RKO (cell line): ENCODE measurements at regions not wholly inside any gene's neighbourhood (a gene's known extent, or its start where the extent isn't known, plus 50 kb on each side); places are given as distances from the start of the nearest gene placed in this dataset.

Source experiments
- DNase-seq: peaks from one replicate; pipeline ENCODE4 v3.0.0-alpha.2; 2016; ENCODE audit warnings: low spot score

DNA sequence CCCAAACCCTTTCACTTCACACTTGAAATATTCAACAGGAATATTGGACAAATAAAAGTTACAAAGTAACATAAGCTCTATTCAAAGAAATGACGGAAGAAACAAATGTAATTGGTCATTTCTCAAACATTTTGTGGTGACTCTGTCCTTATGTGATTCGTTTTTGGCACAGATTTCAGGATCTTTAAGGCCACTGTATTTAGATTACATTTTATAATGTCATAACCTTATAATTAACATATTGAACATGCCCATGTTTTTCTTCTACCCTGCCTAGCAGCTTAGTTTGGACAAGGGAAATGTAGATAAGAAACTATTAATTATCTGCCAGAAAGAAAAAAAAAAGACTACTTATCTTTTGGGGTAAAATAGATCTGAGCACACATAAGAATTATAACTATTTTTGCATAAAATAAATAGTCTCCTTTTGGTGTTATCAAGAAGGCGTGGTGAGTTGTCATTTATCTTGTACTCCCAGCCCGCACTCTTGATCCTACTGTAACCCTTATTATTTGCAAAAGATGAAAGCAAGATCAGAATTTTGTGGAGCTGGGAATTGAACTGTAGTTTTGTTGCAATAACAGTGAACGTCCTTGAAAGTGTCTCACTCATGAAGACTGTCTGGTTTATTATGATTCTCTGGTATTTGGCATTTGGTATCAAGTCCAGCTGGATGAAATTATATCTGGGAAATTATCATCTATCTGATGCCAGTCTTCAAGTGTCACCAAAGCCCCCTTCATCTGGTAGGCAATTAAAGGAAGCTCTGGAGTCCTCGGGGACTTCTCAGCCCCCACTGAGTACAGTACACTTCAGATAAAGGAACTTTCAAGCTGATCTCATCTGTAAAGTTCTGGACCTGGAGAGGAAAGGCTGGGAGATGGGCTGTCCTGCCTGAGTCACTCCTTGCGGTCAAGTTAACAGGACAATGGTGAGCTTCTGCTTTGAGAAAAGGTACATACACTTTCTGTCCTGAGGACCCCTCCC lies 175.7 kb upstream of the INHBA start:
- DNase-seq: no peak

DNA sequence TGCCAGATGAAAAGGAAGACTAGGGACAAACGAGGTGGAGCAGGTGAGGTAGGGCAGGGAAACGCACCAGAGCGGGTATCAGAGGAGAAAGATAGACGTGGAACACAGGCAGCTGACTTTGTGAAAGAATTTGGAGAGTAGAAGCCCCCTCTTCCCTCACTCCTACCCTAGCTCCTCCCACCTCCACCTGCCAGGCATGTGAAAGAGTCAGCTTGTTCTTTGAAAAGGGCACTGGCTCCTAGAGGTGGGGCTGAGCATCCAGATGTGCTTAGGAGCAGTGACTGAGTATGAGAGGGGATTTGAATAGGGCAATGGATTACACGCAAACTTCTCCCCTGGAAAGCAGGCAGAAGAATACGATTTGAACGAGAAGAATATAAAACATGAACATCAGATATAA lies 174.2 kb upstream of the INHBA start:
- DNase-seq: no peak

DNA sequence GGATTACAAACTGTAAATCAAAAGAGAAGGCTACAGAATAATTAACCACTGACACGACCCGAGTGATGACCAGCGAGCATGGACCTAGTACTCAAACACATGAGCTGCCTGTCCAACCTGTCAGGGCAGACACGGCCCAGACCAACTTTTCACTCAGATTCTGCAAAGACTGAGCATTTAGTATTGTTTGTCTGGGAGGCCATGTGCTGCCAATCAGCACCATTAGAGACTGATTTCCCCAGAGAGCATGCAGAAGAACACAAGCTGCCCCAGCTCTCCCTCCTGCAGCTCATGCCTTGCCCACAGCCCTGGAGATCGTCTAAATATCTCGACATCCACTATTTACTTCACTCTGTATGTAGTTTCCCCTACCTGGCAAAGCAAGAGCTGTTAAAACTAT lies 172.6 kb upstream of the INHBA start:
- no peak for DNase-seq

DNA sequence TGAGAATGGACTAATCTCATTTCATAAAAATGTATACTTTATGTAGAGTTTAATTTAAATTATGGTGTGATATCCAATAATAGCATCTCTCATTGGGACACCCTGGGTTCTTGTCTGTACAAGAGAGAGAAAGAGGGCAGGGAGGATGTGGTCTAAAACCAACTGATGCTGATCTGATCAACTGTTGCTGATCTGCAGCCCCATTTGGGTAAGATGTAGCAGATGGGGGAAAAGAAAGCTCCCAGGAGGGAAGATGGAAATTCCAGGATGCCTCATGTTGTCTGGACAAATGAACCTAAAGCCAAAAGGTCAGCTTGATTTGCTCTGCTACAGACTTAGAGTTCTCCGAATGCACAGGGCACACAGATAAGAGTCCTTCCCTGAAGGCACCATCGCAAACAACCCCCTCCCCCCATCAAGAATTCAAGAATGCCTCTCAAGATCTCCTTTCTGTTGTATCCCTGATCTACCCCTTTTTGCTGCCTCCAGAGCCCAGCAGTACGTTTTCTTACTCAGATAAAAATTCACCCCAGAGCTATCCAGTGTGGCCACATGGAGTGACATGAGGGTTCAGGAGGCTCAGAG lies 171.4 kb upstream of the INHBA start:
- no peak for DNase-seq

DNA sequence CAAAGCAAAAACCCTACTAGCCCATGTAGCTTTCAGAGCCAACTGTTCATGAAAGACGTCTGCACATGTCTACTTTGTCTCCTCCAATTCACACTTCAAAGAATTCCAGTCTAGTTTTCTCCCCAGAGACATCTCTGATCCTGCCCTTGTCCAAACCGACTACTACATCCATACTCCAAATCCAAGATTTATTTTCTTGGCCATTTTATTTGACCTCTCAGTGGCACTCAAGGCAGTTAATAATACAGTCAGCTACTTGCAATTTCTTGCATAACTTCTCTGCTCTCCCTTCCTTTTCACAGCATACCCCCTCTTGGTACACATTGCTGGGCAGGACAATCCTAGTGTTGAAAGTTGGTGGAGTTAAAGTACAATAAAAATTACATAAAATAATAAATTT lies 170.9 kb upstream of the INHBA start:
- DNase-seq: no peak

DNA sequence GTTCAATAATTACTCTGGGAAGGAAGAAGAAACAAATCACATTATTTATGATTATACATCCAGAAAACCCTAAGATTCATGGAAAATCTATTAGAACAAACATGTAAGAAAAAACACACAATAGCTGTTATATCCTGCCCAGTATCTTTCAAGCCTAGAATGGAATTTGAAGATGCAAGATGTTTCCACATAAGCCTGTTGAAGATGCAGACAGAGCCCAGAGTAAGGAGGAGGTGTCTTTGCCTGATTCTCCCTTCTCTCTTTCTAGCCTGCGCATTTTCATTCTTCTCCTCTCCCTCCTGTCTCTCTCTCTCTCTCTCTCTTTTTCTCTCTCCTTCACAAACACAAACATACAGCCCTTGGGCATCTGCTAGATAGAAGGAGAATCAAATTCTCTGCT lies 170.1 kb upstream of the INHBA start:
- DNase-seq: no peak

DNA sequence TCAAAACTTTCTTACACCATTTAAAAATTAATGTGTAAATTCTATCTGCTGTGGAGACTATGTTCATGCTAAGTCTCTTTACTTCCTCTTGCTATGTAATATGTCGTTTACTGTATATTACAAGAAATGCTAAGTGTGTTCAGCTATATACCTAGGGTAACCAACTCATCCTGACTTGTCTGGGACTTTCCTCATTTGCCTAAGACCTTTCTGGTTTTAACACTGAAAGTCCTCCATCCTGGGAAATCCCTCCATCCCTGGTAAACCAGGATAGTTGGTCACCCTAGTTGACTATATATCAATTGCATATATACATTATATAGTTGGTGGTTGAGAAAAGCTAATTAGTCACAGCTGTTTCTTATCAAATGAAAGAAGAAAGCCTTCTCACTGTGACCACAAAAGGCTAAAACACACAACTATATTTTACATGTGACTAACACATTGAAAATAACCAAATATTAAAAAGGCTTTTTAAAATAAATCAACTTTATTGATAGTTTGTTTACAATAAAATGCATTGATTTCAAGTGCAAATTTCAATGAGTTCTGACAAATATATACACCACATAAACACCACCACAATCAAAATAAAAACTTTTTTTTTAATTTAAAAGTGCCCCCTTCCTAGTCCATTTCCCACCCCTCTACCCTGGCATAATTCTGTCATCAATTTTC lies 167.7 kb upstream of the INHBA start:
- DNase-seq: no peak

DNA sequence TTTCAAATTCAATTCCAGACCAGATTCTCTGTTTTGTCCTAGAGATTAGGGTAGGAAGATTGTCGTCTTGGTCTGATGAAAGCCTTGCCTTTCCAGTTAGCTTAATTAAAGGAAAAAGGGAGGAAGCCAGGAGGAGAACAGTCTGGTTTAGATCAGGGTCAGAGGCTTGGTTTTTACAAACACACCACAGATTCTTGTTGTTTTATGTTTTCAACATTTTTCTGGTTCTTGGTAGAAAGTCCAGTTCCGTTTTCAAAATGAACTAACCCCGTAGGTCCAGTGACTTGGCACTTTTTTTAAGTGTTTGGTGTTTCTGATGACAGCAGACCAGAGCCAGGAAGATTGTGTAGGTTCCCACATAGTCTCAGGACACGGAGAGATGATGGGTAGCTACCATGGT lies 167.1 kb upstream of the INHBA start:
- no peak for DNase-seq

DNA sequence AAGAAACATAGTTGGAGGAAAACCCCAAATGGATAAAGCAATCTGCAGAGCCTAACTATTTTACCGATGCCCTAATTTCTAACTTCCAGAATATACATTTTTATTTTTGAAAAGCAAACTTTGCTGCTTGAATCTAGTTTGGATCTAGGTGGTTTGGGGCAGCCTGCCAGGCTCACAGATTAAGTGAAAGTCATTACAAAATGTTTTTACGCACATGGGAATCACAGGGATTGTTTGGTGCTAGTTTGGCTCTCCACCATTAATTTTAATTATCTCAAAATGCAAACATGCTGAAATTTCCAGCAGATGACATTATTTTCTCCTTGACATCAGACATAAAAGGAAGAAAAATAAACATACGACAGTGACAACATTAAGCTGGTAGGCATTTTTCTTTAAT lies 166.7 kb upstream of the INHBA start:
- DNase-seq: no peak

DNA sequence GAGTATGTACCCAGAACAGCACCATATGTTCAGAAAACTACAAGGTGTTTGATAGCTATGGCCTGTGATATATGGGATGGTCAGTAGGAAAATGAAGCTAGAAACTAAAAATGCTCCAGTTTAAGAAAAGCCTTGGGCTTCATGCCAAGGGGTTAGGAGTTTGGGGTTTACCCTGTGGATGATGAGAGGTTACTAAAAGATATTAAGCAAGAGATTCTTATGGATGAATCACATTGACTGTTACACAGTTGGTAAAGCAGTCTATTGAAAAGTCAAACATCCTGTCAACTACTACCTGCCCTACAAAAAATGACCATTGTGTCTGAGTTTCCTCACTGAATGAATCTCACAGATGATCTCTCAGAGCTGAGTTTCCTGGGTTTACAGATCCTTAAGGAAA lies 166.2 kb upstream of the INHBA start:
- no peak for DNase-seq

DNA sequence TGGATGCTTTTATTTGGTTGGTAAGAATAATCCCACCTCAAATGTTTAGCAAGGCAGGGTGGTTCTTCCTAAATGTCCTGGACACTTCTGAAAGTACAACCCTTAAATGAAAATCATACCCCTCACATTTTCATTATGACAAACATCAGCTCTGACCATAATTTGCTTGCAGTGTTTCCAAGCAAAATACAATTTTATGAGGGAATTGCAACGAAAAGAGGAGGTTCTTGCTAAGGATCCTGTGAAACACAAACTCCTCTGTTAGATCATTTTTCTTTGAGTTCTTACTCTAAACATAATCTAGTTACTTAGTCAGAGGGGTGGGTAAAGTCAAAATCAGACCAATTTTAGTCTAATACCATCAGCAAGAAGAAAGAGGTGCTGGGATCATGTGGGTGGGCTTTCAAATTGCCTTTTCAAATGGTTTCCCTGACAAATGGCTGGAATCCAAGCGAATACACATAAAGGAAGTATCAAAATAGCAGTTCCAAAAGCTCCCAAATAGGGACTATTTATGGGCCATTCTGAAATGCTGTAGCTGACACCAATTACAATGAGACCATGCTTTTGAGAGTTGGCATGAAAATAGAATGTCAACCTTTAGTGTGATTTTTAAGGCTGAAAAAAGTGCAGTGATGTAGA lies 164.9 kb upstream of the INHBA start:
- no peak for DNase-seq

DNA sequence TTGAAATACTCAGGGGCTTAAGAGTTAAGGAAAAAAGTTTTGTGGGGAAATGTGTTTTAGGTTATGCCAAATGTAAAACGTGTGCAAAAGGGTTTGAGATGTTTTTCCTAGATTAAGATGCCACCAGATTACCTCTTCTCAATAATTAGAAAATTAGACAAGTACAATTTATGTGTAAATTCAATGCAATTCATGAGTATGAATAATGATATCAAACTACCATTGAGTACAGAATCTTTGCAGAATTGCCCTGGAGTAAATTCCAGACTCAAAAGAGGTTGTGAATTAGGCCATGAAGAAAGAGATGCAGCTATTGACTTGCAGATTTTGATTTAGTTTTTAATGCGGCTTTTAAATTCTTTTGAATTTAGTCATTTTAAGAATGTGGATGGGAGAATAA lies 159.4 kb upstream of the INHBA start:
- DNase-seq: no peak

DNA sequence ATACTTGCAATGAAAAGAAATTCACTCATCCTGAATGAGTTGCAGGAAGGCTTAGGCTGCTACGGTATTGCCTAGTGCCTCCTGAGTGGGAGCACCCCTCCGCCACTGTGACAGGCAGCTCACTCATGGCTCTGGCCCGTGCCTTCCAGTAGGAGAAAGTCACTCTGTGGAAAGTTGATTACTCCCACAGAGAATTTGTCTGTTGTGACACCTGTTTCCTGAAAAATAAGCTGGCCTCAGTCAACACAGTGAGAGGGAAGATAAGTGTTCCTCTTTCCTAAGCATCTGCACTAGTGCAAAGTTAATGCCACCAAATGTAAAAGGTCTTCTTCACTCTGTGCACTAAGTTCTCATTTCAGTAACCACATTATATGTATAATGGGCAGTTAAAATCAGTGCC lies 158.8 kb upstream of the INHBA start:
- no peak for DNase-seq

DNA sequence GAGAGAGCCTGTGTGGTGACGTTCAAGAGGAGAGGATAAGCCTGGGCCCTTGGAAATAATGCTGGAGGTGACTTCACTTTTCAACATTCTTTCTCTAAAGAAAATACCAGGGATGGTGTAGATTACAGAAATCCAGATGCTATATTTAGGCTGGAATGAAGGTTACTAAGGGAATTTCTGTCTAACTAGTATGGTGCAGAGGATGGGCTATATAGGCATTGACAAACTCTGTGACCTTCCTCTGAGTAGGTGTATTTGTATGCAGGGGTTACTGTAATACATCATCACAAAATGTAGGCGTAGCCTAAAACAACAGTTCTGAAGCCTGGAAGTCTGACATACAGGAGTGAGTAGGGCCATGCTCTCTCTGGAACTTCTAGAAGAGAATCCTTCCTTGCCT lies 155.3 kb upstream of the INHBA start:
- DNase-seq: no peak

DNA sequence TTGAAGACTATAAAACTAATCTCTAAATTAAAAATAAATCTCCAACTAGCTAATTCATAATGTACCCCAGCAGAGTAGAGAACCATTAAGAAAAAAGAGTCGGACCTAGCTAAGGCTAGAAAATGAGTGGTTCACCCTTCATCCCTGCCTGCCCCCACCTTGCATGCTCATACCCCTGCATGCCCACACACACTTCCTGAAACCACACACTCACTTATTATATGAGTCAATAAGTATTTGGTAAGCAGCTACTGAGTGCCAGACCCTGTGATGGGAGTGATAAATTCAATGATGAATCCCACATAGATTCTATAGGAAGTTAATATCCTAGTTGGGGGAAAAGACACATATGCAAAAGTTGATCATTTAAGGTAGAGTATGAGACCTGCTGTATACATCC lies 152.9 kb upstream of the INHBA start:
- DNase-seq: no peak

DNA sequence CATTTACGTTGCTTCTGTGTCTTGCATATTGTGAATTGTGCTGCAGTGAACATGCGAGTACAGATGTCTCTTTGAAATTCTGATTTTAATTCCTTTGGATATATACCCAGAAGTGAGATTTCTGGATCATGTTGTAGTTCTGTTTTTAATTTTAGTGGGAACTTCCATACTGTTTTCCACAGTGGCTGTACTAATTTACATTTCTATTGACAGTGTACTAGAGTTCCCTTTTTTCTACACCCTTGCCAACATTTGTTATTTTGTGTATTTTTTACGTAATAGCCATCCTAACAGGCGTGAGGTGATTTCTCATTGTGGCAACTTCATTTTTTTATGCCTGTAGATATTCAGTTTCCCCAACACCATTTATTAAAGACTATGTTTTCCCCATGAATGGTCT lies 144.7 kb upstream of the INHBA start:
- DNase-seq: no peak

DNA sequence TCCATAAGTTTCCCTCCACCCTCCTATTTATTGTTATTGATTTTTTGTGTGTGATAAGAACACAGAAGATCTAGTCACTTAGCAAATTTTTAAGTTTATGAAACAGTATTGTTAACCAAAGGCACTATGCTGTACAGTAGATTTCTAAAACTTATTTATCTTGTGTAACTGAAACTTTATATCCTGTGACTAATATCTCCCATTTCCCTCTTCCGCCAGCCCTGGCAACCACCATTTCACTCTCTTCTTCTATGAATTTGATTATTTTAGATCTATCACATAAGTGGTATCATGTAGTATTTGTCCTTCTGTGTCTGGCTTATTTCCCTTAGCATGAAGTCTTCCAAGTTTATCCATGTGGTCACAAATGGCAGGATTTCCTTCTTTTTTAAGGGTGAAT lies 144.3 kb upstream of the INHBA start:
- no peak for DNase-seq

DNA sequence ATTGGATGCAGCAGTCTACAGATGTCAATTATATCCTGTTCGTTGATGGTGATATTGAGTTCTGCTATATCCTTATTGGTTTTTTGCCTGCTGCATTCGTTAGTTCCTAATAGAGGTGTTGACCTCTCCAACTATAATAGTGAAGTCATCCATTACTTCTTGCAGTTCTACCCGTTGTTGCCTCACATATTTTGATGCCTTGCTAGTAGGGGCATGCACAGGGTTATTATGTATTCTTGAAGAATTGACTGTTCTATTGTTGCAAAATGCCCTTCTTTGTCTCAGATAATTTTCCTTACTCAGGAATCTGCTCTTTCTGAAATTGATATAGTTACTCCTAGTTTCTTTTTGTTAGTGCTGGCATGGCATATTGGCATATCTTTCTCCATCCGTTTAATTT lies 140.1 kb upstream of the INHBA start:
- DNase-seq: no peak

DNA sequence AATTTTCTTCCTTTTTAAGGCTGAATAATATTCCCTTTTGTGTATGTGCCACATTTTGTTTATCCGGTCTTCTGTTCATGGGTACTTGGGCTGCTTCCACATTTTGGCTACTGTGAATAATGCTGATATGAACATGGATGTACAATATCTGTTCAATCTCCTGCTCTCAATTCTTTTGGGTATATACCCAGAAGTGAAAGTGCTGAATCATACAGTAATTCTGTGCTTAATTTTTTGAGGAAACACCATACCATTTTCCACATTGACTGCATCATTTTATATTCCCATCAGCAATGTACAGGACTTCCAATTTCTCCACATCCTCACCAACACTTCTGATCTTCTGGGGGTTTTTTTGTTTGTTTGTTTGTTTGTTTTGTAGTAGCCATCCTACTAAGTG lies 135.0 kb upstream of the INHBA start:
- DNase-seq: no peak

DNA sequence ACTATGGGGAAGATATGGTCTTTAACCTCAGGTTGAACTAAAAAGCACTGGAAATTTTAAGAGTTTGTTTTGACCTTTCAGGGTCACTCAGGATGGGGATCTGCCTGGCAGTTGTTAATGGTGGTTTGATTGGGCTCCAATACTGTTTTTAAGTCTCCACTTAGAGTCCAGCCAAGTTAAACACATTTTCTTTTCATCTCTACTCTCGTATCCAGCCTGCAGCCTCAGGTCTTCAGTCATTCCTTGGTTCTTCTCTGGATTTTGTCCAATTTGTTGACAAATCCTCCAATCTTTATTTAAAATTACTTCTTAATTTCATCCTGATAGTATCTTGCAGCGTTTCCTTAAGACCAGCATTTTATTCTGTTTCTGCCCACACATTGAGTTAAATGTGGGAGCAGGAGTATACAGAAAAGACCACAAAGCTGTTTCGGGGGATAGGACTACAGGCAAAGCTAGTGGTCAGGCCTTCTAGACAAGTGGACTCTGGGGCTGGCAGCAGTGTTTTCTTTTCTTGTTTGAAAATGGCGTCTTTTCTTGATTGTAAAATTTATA lies 133.2 kb upstream of the INHBA start:
- no peak for DNase-seq

DNA sequence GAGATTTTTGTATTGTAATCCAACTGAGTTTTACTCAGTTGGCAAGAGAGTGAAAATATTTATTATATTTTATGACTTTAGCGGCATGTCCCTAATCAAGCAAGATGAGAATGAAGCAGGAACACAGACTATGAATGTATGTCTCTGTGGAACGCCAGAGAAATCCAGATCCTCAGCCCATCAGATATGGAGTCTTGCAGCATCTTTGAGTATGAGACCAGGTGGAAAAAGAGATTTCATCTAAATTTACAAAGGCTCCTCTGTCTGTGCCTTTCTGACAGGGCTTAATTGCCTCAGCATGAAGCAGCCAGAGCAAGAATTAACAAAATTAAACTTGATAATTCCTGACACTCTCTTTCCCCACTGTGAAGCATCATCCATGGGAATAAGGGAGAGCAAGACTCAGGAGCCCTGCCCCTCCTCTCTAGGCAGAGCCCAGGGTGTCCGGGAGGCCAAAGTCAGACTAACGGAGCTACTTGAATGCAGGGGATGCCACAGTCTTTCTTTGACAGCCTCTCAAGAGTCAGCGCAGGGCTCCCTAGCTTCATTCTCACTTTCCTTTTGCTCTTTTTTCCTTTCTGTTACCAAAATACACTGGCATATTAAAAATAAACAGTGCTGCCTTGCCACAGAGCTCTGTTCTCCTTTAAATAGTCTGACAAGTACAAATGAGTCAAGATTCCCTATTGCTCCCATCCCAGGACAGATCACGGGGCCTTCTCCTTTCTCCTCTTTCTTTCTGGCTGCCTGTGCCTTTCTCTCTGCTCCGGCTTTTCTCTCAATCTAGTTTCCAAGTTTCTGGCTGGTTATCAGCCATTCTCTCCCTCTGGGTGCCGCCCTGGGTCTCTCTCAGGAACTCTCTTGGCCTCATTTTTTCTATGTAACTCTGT lies 132.2 kb upstream of the INHBA start:
- no peak for DNase-seq
